ENCODE measurements at regions not wholly inside any gene's neighbourhood (a gene's known extent, or its start where the extent isn't known, plus 50 kb on each side); places are given as distances from the start of the nearest gene placed in this dataset.

DNA sequence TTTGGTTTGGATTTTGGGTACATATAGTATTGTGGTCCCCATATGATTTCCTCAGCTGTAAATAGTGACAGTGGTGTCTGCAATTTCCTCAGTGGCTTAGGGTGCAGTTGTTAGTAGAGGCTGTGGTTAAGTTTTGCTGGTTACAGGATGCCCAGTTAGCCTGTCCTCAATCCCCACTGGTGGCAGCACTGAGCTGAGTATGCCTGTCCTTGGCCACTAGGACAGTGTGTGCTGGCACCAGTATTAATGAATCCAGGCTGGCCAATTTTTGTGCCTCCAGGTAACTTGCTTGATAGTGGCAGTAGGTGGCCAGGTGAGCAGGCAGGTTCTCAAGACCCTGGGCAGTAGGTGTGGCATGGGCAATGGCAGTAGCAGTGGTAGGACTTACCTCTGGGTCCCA is 973.1 kb downstream of the TMEM182 start:
- no peak for DNase-seq

DNA sequence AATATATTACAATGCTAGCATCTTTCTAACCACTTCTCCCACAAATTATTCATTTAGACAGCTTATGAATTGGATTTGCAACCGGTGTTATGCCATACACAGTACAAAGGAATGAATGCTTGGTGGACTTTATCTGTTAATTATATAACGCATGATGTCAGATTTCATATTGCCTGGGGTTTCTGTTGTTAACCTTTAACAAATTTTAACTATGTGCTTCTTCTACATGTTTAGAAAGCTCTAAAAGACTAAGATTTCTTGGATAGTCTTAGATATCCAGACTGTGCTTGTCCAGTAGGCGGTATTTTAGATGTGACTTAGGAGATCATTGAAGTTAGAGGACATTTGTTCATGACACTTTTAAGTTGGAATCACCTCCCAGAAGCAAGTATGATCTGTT is 976.3 kb downstream of the TMEM182 start:
- DNase-seq = no peak

DNA sequence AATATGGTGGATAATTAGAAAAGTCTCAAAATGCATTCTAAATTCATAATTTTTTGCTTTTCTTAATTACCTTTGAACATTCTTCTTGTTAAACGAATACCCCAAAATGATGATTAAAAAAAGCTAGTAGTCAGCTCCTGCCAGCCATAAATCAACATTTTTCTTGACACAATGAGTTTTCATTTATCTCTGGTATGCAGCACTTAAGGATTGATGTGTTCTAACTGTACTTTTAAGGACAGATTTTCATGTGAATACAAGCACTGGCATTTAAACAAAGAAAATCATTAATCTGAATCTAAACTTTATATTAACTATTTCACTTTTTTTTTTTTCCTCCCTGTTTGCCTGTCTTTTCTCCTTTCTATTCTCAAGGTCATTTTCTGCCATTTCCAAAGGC is 976.8 kb downstream of the TMEM182 start:
- no peak for DNase-seq

DNA sequence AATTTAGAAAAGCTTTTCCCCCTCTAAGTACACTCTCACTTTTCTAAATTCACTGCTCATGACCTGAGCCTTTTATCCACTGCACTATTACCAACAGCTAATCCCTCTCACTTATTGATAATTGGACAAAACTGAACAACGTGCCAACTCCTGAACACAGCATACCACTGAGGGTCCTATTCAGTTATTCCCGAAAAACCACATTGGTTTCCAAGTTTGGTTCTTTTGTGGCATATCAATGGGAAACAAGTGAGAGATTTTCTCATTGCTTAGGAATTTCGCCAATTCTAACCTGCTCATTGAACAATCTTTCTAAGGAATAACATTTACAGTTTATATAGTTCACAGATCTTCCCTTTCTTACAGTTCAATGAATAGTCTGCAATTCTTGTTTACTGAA is 977.4 kb downstream of the TMEM182 start:
- DNase-seq = no peak

DNA sequence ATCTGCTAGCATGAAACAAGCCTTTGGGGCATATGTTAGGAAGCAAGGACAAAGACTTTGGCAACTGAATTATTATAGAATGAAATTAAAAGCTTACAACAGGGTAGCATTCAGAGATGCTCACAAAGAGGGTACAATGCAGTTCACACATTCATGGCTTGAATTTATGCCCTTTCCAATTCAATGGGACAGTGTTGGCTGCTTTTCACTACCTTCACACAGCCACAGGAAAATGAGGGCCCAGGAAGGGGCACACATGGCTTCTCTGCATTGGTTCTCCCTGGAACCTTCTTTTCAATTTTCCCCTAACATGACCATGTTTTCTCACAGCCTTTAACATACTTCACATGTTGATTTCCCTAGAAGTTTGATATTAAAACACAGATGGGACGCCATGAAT is 978.1 kb downstream of the TMEM182 start:
- no peak for DNase-seq

DNA sequence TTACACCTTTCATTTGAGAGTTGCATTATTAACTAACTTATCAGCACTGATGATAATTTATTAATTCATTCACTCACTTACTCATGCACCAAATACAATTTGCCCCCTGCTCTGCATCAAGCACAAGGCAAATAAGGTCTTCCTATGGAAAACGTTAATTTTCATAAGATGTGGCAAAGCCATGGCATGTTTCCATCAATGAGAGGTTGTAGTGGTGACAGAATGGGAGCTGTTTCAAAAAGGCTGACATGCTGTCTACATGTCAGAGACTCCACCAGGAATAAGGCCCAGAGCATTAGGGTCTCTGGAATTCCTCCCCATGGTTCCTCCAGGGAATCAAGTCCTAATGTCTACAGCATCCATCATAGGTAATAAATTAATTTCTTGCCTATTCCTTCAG is 978.8 kb downstream of the TMEM182 start:
- DNase-seq = no peak

DNA sequence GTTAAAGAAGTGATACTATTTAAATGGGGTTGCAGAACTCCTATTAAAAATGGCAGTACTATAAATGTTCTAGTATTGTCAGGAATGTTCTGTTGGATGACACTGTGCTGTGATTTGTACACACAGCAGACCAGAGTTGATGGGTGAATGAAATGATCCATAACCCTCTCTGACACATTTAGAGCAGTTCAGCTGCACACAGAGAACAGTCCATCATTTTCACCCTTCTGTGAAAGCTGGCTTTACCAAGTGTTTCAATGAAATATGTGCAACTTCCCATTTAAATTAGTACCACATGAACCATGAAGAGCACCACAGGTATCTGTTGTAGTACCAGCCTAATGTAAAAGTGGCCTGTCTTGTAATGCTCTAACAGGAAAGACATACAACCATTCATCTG is 981.4 kb downstream of the TMEM182 start:
- DNase-seq = no peak

DNA sequence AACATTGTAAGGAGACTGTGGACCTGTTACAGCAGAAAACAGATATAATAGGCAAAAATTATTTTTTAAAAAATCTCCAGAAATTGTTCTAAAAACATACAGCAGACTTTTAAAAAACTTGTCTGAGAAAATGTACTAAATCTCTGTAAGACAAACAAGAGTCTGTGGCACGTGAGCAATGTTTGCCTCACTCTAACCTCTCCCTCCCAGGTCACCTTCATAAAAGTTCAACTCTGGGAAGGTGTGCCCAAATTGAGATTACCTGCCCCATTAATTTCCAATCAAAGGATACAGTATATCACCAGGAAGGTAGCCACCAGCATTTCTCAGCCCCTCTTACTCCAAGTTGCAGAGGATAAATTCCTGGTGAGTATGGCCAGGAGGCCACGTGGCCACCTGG is 992.7 kb downstream of the TMEM182 start:
- no peak for DNase-seq

DNA sequence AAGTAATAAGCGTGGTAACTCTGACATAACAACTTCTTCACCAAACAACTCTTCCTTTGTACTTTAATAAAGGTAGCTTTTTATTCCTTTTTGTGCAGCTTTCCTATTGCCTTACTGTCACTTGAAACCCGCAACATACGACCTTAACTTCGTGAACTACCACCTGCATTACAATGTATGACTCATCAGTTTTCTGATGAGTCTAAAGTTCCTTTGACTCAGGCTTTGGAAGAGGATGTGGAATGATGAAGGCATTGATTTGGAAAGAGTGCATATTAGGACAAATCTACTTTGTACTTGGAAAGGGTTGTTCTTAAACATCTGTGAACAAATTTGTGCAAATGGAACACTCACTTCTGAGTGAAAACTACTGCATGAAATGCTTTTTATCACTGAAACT is 1012.1 kb downstream of the TMEM182 start:
- no peak for DNase-seq

DNA sequence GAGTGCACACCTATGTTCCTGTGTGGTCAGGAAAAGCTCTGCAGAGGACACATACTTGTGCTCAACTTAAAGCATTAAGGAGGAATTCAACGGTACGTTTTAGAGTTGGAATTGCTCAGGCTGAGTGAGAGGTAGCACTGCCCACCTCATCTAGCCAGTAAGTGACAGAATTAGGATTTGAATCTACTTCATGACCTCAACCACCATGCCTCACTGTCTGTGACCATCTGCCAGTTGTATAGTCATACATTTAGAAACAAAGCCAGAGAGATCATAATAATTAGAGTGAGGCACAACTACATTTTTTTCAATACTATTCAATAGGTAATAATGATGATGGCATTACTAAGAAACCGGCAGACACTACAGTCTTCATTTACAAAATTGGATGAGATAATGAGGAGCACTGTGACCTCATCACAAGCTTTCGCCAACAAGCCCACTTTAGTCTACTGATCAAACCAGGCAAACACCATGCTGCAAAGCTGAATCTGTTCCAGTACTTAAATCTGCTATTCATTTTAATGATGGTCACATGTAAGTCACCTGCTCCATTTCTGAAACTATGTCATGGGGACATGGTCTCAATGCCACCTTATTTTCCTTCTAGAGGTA is 1018.4 kb downstream of the TMEM182 start:
- no peak for DNase-seq

DNA sequence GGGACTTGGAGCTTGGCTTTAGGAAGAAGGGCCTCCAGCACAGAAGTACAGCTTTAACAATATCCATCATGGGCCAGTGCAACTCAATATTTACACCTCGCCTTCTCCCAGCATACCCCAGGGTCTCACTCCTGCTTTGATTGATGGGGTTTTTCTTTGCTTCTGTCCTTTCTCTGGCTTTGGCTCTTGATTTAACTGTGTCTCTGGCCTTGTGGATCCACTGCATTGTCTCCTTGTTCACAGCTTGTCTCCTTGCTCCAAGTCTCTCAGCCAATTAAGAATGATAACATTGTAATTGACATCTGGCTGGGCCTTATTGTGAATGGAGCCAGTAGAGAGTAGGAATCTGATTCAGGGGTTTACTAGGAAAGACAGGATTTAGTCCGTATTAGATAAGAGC is 1019.5 kb downstream of the TMEM182 start:
- DNase-seq = no peak

DNA sequence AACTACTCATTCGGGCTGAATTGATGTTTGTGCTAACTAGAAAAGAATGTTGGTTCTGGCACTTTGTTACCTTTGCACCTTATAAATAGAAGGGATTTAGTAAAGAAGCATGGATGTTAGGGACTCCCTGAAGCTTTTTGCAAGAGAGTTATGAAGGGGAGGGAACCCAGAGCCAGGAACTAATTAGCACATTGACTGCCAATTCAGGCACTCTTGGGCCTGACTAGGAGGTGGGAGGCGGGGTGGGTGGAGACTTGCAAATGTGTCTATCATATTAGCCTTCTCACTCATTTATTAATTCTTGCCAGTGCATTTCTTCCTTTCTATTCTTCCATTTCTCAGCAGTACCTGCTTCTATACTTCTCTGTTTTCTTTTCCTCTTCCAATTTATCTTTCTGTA is 1022.4 kb downstream of the TMEM182 start:
- no peak for DNase-seq

DNA sequence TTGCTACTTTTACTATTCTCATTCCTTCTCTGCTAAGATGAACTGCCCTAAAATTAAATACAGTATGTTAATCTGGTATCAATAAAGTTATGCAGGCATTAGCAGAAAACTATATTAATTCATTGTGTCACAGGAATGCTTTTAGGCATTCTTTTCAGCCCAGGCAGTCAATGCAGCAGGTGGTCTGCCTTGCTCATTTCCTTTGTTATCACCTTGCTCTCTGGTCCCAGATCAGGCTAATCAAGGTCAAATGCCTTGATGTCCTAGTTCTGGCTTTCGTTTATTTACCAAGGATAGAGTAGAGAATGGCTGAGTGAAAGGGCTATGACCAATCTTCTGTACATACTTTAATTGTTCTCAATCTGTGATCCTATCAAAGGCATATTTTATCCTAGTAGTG is 1023.6 kb downstream of the TMEM182 start:
- DNase-seq = no peak

DNA sequence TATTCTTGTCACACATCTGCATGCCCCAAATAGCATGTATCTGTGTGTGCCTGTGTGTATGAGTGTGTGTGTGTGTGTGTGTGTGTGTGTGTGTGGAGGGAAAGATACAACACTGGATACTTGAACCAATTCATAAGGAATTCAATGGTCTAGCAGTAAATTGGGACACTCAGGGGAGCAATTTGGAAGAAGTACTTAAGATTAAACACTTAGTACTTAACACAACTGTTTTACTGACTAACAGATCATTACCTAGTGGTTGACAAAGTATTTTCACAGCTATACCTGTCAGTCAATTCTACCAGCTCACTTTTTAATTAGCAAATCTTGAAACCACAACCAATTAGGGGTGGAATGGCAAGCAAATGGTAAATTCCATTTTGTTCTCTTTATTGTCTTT is 1024.1 kb downstream of the TMEM182 start:
- DNase-seq = no peak

DNA sequence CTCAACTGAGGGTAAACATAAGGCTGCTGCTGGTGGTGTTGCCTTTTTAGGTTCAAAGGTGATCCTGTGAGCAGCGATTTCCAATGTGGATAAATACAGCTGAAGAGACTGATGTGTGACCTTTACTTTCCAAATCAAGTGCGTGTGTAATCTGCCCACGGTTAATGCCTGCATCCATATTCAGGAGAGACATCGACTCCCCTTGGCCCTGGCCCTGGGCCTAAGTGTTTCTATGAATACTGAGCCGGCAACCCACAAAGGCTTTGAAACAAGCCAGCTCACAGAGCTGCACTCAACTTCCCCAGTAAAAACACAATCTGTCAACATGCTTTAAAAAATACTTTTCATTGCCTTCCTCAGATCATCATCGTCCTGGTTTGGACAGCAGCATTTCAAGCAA is 1026.6 kb downstream of the TMEM182 start:
- DNase-seq = no peak

DNA sequence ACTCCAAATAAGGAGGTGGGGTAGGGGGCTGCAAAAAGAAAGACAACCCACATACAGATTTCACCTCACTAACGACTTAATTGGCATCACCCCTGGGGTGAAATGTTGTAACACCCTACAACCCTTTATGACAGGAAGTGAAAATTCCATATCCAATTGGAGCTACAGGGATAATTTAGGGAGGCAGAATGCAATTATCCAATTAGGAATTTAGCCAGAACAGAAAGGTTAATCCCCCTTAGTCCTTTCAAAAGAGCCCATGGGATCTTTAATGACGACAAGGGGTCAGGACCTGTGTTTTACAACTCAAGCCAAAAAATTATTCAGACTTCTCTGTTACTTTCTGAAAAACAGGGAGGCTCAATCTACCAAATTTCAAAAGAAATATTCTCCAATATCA is 1027.1 kb downstream of the TMEM182 start:
- no peak for DNase-seq

DNA sequence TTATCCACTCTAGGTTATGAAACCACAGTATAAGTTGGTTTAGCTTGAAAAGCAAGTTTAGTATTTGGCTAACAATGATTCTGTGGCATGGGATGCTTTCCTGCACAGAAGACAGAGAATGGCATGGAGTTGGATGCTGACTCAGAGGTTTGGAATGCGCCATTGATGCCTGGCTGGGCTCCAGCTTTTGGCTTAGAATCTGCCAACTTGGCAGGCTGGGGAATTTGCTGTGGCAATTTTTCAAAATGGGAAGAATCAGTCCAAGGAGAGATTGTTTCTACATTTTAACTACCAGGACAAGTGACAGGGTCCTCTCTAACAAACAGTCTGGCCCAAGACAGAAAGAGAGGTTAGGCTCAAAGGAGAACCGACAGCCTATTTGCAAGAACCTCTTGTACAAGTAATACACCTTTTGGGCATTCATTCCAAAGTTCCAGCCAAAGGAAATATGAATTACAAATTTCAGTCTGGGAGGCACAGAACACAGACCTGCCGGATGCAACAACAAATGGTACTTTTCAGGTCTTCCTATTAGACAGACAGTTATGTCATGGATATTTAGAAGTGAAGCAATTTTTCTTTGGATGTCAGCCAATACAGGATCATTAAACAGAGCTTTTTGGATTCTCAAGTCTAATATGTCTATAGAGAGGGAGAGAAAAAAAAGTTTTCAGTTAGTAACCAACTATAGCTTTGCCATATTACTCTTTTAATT is 1027.7 kb downstream of the TMEM182 start:
- DNase-seq = peak; percentile 13

DNA sequence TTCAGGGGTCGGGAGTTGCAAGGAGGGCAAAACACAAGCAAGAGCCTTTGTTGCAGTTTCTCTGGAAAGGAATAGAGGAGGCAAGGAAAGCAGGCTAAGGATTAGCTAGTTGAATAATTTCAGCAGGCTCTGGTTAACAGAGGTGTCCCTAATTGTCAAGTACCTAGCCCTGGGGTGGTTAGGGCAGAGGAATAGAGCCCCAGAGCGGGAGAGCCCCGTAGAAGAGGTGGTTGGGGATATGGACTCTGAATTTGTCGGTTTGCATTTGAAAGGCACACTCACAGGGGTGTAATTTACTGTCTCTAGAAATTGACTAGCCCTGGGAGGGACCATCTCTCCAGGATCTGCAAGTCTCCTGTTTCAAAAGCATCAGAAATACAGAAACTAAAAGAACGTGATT is 1030.2 kb downstream of the TMEM182 start:
- no peak for DNase-seq

DNA sequence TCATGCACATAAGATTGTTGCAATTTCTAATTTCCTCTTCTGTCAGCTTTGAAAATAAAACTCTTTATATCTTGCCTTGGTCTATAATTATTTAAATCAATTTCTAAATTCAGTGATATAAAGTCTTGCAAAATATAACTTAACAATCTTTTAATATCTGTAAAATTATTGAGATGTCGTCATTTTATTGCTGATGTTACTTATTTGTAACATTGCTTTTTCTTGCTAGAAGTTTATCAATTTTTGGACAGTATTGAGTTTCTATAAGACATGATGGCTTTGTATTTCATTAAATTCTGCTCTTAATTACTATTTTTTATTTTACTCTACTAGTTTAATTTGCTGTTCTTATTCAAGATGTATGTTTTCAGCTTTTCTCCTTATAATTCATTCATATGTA is 1036.5 kb downstream of the TMEM182 start:
- DNase-seq = no peak

DNA sequence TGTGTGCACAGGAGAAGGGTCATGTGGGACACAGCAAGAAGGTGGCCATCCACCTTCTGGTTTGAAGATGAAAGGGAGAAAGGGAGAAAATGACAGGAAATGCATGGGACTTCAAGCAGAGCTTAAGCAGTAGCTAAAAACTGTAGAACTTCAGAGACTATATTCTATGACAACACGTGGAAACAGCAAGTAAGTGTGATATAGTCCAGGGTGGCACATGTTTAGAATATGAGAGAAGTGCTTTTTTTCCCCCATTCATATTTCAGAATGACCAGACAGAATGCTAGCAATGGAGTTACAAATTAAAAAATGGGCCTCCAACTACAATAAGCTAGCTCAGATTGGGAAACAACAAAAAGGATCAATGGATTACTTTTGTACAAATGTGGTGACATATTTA is 1042.2 kb downstream of the TMEM182 start:
- no peak for DNase-seq

DNA sequence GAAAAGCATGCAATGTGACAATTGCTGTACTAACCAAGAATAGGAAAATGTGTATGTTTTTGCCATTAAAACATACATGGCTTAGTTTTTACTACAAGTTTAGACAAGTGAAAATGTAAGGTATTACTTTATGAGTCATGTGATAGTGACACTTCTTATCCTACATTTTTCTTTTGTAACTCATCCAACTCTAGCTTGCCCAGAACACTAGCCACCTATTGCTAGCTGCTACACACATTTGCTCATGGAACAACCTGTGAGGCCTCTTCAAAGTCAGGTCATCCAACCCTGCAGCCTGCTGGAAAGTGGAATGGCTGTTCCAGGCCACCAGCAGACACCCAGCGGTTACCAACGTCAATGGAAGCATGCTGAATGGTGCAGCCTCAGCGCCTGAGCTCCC is 1043.9 kb downstream of the TMEM182 start:
- no peak for DNase-seq

DNA sequence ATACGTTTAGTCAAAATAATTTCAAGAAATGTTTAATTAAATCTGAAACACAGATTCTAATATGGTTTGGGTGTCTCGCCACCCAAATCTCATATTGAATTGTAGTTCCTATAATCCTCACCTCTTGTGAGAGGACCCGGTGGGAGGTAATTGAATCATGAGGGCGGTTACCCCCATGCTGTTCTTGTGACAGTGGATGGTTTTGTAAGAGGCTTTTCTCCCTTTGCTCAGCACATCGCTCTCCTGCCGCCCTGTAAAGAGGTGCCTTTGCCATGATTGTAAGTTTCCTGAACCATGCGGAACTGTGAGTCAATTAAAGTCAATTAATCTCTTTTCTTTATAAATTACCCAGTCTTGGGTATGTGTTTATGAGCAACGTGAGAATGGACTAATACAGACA is 1045.1 kb upstream of the POU3F3 start:
- DNase-seq = no peak

DNA sequence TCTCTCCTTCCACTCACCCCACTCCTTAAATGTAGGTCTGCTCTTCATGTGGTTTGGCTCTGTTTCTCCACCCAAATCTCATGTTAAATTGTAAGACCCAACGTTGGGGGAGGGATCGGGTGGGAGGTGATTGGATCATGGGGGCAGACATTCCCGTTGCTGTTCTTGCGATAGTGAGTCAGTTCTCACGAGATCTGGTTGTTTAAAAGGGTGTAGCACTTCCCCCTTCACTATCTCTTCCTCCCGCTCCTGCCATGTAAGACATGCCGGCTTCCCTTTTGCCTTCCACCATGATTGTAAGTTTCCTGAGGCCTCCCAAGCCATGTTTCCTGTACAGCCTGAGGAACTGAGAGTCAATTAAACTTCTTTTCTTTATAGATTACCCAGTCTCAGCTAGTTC is 1044.5 kb upstream of the POU3F3 start:
- no peak for DNase-seq

DNA sequence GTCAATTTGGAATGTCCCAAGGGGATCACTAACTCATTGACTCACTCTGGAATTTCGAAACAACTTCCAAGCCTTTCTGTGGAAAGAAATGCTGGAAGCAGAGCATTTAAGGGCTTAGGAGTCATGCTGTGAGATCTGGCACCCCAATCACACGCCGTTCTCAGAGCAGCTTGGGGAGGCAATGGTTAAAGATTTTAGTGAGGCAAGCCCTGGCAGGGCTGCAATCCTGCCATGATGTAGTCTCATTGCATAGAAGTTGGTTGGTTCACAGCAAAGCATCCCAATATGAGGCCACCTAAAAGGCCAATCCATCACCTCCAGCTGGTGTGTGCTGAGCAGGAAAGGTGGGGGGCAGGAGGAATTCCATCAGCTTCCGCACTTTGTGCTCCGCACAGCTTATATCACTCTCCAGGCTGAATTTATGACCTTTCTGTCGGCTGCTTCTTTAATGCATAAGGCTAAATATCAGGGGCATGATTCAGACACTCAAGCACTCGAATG is 1043.9 kb upstream of the POU3F3 start:
- DNase-seq = no peak

DNA sequence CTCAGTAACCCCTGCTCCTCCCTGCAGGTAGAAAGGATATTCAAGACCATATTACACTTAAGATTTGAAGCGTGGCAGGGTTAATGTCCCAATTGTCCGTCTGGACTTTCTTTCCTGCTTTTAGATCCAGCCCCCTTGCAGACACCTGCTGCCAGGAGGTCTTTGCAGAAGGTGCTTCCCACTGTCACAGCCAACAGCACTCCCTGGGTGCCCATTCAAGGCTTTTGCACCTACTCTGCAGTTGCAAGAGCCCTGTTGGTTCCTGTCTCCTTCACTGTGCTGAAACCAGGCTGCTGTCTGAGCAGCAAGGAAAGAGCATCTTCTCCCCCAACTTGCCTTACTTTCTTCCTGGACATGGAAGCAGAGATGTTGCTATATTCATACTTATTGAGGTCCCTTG is 1043.0 kb upstream of the POU3F3 start:
- no peak for DNase-seq
